ENCODE measurements at regions not wholly inside any gene's neighbourhood (a gene's known extent, or its start where the extent isn't known, plus 50 kb on each side); places are given as distances from the start of the nearest gene placed in this dataset.
"Not testable (repeated sequence)": the region's sequence is repeated elsewhere in the genome, so short reads cannot be mapped to it uniquely, and the experiment has no call there.

DNA sequence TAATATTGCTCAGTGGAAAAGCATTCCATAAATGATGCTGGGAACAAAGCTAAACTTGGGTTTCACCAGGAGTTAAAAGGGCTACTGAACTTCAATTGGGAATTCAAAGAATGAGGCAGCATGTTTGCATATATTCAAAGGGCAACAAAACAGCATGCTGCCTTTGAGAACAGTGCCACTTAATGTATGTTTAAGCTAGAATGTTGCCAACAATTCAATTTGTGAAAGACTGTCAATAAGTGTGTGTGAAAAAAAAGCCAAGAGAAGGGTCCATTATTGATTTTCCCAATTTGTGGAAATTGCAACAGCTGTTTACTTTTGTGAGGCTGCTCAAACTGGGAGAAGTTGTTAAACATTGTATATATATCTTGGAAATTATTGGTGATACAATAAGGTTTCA is 701.9 kb upstream of the ACTRT1 start:
- no peak for DNase-seq

DNA sequence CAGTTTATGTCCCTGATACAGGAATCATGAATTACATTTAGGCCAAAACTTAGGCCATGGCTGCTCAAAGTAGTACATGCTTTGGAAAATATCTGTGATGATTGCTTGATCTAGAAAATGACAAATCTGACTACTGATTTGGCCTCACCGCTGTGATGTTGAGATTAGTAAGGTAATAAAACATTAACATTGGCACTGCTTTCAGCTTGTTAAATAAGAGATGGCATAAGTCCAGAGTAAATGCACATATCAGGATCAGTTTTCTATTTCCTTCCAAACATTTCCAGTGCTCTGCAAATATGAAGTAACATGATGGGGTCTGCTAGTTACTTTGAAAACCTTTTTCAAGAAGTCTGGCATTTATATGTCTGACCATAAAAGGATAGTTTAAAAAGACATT is 687.3 kb upstream of the ACTRT1 start:
- DNase-seq: no peak

- DNase-seq: no peak
Observed at GRCh38 chrX:128728943-128729342, 676.7 kb upstream of the ACTRT1 start.

DNA sequence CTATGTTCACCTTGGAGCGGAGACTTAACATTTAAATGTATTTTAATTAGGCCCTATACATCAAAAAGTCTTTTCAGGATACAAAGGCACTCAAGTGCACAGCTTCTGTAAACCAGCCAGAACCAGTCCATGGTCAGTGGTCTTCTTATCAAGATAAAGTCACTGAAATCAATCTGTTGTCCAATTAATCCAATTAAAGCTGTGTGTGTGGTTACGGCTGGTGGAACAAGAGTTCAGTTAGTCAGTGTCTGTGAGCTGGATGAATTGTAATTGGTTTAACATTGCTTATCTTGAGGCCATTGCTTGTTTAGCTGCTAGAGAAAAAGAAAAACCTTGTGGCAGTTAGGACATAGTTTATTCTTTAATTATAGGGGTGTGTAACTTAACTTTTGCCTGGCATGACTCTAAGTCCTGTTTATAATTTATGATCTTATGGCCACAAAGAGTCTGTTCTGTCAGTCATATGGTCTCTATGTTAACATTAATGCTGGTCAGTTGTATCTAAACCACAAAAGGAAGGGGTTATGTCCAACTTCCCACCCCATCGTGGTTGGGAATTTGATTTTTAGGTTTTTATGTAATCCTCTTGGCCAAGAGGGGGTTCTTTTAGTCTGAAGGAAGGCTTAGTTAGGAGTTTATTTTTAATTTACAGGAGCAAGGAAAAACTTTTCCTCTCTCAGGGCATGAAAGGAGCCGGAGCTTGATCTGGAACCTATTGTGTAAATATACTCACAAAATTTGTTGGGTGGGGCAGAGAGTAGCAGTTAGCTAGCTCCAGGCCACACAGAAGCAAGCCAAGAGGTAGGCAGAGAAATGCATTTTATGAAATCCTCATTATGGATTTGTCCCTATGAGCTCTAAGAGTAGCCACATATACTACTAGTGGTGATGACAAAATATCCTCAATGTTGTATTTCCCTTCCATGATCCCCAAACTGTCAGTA is 665.7 kb upstream of the ACTRT1 start:
- no peak for DNase-seq

DNA sequence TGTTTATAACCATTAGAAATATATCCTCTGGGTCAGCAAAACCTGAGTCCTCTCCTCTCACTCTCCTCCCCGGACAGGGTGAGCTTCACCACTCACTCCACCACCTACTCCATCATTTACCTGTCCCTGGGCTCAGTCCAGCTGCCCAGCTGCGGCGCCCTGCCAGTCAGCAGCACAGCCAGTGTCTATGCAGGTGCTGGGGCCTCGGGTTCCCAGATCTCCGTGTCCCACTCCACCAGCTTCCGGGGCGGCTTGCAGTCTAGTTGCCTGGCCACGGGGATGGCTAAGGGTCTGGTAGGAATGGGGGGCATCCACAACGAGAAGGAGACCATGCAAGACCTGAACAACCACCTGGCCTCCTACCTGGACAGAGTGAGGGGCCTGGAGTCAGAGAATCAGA is 662.2 kb upstream of the ACTRT1 start:
- DNase-seq: no peak

GRCh38 chrX:128699716-128700285 is 647.6 kb upstream of the ACTRT1 start:
- no peak for DNase-seq

DNA sequence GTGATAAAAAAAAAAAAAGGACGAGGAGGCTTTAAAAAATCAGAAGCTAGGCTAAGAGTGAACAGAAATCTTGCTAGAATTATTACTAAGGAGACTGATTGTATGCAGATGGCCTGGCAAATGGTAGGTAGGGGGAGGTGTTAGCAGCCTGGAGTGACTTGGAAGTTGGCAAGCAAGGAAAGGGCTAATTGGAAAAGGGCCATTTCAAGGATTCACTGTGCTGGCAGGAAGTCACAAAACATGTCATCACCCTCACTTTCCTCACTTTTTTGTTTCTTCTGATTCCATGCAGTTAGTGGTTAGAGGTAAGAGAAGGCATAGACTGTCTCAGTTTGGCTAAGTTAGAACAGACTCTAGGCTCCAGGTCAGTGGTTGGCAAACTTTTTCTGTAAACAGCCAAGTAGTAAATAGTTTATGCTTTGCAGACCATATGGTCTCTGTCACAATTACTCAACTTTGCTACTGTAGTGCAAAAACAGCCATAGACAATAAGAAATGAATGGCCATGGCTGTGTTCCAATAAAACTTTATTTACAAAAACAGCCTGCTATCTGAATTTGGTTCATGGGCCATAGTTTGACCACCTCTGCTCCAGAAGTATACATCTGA is 646.5 kb upstream of the ACTRT1 start:
- no peak for DNase-seq

GRCh38 chrX:128691872-128692271 is 639.7 kb upstream of the ACTRT1 start:
- no peak for DNase-seq

- DNase-seq: no peak
Observed at GRCh38 chrX:128685387-128685786, 633.2 kb upstream of the ACTRT1 start.

- no peak for DNase-seq
Observed at GRCh38 chrX:128676651-128677050, 624.4 kb upstream of the ACTRT1 start.

DNA sequence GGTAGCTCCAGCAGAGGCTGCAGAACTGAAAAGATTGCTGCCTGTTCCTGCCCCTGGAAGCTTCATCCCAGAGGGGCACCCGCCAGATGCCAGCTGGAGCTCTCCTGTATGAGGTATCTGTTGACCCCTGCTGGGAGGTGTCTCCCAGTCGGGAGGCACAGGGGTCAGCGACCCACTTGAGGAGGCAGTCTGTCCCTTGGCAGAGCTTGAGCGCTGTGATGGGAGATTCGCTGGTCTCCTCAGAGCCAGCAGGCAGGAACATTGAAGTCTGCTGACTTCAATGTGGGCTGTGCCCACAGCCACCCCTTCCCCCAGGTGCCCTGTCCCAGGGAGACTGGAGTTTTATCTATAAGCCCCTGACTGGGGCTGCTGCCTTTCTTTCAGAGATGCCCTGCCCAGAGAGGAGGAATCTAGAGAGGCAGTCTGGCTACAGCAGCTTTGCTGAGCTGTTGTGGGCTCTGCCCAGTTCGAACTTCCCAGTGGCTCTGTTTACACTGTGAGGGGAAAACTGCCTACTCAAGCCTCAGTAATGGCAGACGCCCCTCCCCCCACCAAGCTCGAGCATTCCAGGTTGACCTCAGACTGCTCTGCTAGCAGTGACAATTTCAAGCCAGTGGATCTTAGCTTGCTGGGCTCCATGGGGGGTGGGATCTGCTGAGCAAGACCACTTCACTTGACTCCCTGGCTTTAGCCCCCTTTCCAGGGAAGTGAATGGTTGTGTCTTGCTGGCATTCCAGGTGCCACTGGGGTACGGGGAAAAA is 622.3 kb upstream of the ACTRT1 start:
- not testable (repeated sequence) for DNase-seq

DNA sequence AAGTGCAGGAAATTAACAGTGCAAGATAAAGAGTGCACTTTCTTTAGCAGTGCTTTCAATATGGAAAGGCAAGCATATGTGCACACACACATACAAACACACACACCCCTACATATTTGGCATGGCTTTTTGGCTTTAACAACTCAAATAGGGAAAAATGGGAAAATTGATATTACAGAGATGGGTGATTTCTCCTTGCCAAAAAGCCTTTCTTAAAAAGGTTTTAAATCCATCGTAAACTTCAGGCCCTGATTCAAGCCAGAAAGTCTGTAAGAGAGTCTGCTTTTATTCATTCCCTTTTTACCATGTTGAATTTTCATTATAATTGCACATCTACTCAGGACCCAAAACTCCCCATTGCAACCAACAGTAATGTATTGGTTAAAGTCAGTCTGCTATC is 612.0 kb upstream of the ACTRT1 start:
- DNase-seq: no peak

- DNase-seq: no peak
Observed at GRCh38 chrX:128653524-128654060, 601.4 kb upstream of the ACTRT1 start.

- DNase-seq: no peak
Observed at GRCh38 chrX:128650326-128650725, 598.1 kb upstream of the ACTRT1 start.

DNA sequence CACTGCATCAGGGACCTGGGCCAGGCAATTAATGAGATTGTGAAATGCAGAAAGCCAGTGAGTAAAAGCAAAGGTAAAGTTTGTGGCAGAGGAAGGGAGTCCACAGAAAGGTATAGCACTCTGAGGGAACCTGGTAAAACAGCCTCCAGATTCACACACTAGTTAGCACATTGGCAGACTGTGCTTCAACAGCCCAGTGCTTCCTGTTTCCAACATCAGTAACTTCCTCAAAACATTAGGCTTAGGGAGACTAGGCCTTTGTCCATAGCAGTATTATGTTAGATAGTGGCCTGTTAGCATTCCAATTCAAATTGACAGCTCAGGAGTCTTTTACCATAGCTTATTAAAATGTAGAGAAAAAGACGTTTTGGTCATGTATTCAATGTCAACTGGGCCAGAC is 582.6 kb upstream of the ACTRT1 start:
- DNase-seq: no peak

DNA sequence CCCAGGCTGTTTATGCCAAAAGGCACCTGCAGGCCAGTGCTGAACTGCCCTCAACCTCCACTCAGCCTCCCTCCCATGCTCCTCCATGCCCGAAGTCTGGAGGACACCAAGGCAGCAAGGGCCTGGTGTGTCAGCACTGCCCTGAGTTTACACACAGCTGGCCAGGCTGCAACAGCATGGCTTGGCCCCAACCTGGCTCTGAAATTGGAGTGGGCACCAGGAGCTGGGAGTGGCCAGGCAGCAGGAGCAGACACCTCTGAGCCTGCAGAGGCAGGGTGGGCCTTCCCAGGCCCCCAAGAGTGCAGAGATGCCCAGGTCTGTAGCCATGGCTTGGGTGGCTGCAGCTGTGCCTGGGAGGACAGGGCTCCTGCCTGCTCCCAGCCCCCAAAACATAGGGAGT is 571.2 kb upstream of the ACTRT1 start:
- DNase-seq: no peak

DNA sequence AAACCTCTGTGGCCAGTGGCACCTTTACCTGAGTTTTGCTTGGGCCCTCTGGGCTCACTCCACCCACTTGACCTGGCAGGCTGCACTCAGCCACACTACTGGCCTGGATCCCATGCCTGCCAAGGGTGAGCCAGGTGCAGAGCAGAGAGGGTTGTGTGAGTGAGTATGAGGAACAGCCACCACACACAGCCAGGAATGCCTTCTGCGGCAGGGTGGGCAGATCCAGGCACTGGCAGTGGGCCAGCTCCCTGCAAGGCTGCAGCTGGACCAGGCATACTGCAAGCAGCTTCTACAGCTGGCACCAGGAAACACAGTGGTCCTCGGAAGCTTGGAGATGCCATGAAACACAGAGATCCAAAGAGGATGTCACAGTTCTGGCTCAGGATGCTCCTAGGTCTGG is 570.1 kb upstream of the ACTRT1 start:
- DNase-seq: no peak

DNA sequence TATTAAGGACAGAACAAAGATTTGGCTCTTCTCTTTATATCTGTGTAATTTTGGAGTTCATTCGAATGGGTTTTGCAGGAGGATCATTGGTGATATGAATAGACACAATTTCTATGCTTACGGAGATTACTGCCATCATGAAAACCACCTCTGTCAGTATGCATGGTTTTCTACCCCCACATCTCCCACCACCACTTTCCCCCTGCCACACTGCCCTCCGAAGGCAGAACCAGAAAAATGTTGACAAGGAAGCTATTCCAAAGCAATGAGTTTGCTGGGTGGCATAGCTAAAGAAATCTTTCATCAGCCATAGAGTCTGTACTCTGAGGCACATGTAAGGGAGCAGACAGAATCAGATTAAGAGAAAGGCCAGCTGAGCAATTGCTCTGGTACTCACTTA is 567.3 kb upstream of the ACTRT1 start:
- DNase-seq: no peak

DNA sequence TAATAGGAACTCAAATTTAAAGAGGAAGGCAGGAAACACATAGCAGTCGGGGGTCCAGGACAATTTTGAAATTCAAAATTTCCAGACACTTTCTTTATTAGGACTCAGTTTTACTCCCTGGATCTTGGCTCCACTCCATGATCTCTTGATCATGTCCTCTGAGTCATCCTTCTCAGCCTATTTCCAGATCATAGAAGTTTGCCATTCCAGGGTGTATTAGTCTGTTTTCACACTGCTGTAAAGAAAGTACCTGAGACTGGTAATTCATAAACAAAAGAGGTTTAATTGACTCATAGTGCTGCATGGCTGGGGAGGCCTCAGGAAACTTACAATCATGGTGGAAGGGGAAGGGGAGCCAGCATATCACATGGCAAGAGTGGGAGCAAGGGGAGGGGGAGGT is 564.7 kb upstream of the ACTRT1 start:
- DNase-seq: no peak

GRCh38 chrX:128606817-128607216 is 554.6 kb upstream of the ACTRT1 start:
- DNase-seq: not testable (repeated sequence)

- not testable (repeated sequence) for DNase-seq
Observed at GRCh38 chrX:128606357-128606756, 554.2 kb upstream of the ACTRT1 start.

DNA sequence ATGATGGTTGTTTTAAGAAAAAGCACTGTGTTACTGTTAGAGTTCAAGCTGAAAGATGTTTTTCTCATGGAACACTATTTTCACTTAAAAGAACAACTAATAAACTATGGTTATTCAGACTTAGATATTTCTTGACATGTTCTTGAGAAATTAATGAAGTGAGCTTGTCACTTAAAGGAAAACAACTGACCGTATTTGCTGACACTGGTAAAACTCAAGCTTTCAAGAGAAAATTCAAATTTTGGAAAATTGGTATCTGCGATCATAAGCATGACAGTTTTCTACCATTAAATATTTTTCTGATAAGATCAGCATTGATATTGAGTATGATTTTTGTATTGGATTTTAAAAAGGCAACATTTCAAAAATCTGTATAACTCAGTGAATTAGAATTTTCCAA is 549.5 kb upstream of the ACTRT1 start:
- DNase-seq: no peak

DNA sequence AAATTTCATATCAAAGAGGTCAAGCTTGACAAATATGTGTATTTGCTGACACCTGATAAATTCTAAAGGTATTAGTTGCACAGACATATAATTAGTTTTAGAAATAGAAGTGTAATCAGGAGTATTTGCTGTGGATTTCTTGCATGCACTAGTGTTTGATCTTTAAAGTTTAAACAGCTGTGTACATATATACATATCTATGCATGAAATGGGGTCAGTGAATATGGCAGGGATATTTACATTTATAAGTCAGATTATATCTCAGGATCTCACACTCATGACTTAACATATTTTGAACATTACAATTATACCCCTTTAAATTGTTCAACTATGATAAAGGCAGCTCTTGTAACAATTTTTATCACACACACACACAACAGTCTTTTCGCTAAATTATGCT is 547.4 kb upstream of the ACTRT1 start:
- no peak for DNase-seq

All from DMS79 (cell line).